ENCODE measurements at regions not wholly inside any gene's neighbourhood (a gene's known extent, or its start where the extent isn't known, plus 50 kb on each side); places are given as distances from the start of the nearest gene placed in this dataset.
A peak's percentile ranks its signal among the peaks of the same experiment; 100 is the strongest.

GRCh38 chr5:35457912-35458823, 159.5 kb upstream of the SPEF2 start:
- DNase-seq = no peak
- Histone ChIP-seq H3K23ac (ENCODE audit: low read depth, low read length) (no peak overlapping the region), H2AK5ac (ENCODE audit: low read depth, low read length) (no peak overlapping the region), H3K18ac (ENCODE audit: low read depth, low read length) (no peak overlapping the region), H3K4me2 (ENCODE audit: low read depth, low read length) (no peak overlapping the region), H3K27ac (ENCODE audit: insufficient read depth, low read length) (no peak overlapping the region), H4K8ac (ENCODE audit: low read depth in 2 of 2, low read length in 2 of 2) (no peak overlapping the region), H3K9ac (ENCODE audit: low read depth, low read length) (no peak overlapping the region), H2BK5ac (ENCODE audit: low read depth, low read length, poor library complexity, severe bottlenecking) (no peak overlapping the region), H3K36me3 (ENCODE audit: control insufficient read depth, insufficient read depth, low read length) (no peaks in the 10 kb centered on the region), H3K9me1 (ENCODE audit: insufficient read depth, low read length) (no peaks in the 10 kb centered on the region), H2BK120ac (ENCODE audit: low read depth, low read length) (no peak overlapping the region), H3K9me3 (ENCODE audit: control insufficient read depth, insufficient read depth, low read length) (no peaks in the 10 kb centered on the region), H3K4me1 (ENCODE audit: control insufficient read depth, insufficient read depth, low read length) (no peaks in the 10 kb centered on the region; the same call in 1 of the 2 replicates), H4K5ac (ENCODE audit: low read depth, low read length) (no peak overlapping the region), H4K91ac (ENCODE audit: insufficient read depth, low read depth, low read length) (no peak overlapping the region), H3K79me1 (ENCODE audit: low read depth in 1 of 2, low read length in 2 of 2) (no peaks in the 10 kb centered on the region), H2AFZ (replicated peaks; ENCODE audit: low read length, poor library complexity) (no peak overlapping the region), H3K4me3 (ENCODE audit: insufficient read depth, low read depth, low read length) (no peak overlapping the region), H2BK15ac (ENCODE audit: low read depth, low read length) (no peak overlapping the region), H3K27me3 (ENCODE audit: control insufficient read depth, insufficient read depth, low read length) (no peaks in the 10 kb centered on the region), H3K4ac (ENCODE audit: low read depth, low read length) (no peak overlapping the region), H2BK20ac (ENCODE audit: low read depth, low read length) (no peak overlapping the region), H4K20me1 (ENCODE audit: insufficient read depth, low read length) (no peaks in the 10 kb centered on the region), H2AK9ac (replicated peaks; ENCODE audit: low read depth, low read length, poor library complexity) (no peak overlapping the region), H3K56ac (ENCODE audit: extremely low read depth, insufficient read depth, low read length) (no peak overlapping the region), H3K14ac (replicated peaks; ENCODE audit: low read depth, low read length) (no peak overlapping the region)
- ChIA-PET CTCF (no interaction called here), POLR2A (ENCODE audit: unreplicated experiment) (no interaction called here)
- TF ChIP-seq CHD1 (IDR thresholded peaks at IDR 0.05; ENCODE audit: low read depth, low read length) (no peak), CEBPB (IDR thresholded peaks at IDR 0.05; ENCODE audit: low read depth, low read length) (peak; percentile 31; the same call in 1 of the 2 replicates), CTCF (conservative IDR thresholded peaks at IDR 0.05; ENCODE audit: low read depth, low read length) (no peak)
- intact Hi-C loops (cut with micrococcal nuclease) (no loop called here), dilution Hi-C loops (cut with HindIII; ENCODE audit: low sequenced_read_pairs, unreplicated experiment) (no loop called here), in situ Hi-C loops (cut with MboI; ENCODE audit: low sequenced_read_pairs) (no loop called here)
- no TSS peak for BruUV-seq (replicated peaks)
- no peak for ATAC-seq (ENCODE audit: low read depth)
- WGBS, 2 experiments (ENCODE audit: extremely low coverage in 2 of 2, insufficient read length in 1 of 2) = no CpG with 5 or more reads among the region's 5 CpGs

All from IMR-90 (cell line).